Neural progenitor cell (in vitro differentiated cells): ENCODE measurements at regions not wholly inside any gene's neighbourhood (a gene's known extent, or its start where the extent isn't known, plus 50 kb on each side); places are given as distances from the start of the nearest gene placed in this dataset.

Source experiments
- CTCF ChIP-seq: fragments of 200-600 bp; sonication (generic); IDR thresholded peaks from 2 replicates; pipeline ENCODE4 v1.5.1; 2017; ENCODE audit warnings: antibody characterized with exemption, mild to moderate bottlenecking
- EZH2 ChIP-seq: fragments of 200-600 bp; sonication (generic); IDR thresholded peaks from 2 replicates; pipeline ENCODE4 v1.6.1; 2017; ENCODE audit warnings: antibody characterized with exemption, mild to moderate bottlenecking, moderate library complexity
- EZH2phosphoT487 ChIP-seq: fragments of 200-600 bp; sonication (generic); IDR thresholded peaks from 2 replicates; pipeline ENCODE4 v1.6.1; 2017; ENCODE audit warnings: antibody characterized with exemption

DNA sequence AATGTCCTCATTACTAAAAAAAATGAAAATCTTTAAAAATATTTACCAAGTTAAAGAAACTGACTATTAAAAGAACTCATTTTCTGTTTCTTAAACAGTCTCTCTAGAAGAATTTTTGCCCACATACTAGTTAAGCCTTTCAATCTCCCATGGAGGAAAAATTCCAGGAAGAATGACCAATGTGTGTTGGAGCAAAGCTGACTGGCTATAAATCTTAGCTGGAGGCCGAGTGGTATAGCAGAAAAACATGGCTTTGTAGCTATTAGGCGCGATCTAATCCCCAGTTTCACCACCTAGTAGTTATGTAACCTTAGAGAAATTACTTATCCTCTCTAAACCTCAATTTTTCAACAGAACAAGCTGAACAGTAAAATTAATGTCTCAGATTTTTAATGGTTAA is 135.5 kb upstream of the PRLR start:
- TF ChIP-seq CTCF (no peak), EZH2phosphoT487 (no peak), EZH2 (no peak)
